ENCODE measurements at regions not wholly inside any gene's neighbourhood (a gene's known extent, or its start where the extent isn't known, plus 50 kb on each side); places are given as distances from the start of the nearest gene placed in this dataset.
"Not testable (repeated sequence)": the region's sequence is repeated elsewhere in the genome, so short reads cannot be mapped to it uniquely, and the experiment has no call there.

DNA sequence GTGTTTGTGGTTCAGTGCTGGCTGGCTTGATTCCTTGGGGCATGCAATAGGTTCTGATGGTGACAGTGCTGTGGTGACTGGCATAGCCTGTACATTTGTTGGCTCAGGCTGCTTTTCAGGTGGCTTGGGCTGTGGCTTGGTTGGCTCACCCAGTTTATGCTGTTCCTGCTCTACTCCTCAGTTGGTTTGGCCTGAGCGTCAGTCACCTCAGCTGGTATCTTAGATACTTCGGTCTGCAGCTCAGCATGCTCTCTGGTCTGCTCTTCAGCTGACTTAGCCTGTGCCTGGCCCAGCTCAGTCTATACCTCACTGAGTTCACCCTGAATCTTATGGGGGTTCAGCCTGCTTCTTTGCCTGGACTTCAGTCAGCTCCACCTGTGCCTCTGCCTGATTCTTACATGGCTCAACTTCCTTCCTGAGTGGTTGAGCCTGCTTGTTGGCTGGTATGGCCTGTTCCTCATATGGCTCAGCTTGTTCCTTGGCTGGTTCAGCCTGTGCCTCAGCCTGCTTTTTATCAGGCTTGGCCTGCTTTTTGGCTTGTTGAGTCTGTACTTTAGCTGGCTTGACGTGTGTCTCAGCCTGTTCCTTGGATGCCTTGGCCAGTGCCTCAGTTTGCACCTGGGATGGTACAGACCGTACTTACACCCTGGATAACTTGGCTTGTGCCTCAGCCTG lies 170.6 kb downstream of the MSN start:
- Mint-ChIP-seq H3K36me3 (ENCODE audit: insufficient read depth) (no peaks in the 10 kb centered on the region), H3K4me1 (ENCODE audit: low read depth) (no peaks in the 10 kb centered on the region), H3K27ac (no peak overlapping the region), H3K27me3 (no peaks in the 10 kb centered on the region), H3K9me3 (ENCODE audit: low read depth) (peaks cover 10% of the 10 kb centered on the region), H3K4me3 (ENCODE audit: low read depth) (no peak overlapping the region)
- DNase-seq (ENCODE audit: low spot score, unreplicated experiment), result no peak
- TF ChIP-seq, protein P1, sequence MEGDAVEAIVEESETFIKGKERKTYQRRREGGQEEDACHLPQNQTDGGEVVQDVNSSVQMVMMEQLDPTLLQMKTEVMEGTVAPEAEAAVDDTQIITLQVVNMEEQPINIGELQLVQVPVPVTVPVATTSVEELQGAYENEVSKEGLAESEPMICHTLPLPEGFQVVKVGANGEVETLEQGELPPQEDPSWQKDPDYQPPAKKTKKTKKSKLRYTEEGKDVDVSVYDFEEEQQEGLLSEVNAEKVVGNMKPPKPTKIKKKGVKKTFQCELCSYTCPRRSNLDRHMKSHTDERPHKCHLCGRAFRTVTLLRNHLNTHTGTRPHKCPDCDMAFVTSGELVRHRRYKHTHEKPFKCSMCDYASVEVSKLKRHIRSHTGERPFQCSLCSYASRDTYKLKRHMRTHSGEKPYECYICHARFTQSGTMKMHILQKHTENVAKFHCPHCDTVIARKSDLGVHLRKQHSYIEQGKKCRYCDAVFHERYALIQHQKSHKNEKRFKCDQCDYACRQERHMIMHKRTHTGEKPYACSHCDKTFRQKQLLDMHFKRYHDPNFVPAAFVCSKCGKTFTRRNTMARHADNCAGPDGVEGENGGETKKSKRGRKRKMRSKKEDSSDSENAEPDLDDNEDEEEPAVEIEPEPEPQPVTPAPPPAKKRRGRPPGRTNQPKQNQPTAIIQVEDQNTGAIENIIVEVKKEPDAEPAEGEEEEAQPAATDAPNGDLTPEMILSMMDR (IDR thresholded peaks at IDR 0.05; ENCODE audit: unreplicated experiment), result no peak

DNA sequence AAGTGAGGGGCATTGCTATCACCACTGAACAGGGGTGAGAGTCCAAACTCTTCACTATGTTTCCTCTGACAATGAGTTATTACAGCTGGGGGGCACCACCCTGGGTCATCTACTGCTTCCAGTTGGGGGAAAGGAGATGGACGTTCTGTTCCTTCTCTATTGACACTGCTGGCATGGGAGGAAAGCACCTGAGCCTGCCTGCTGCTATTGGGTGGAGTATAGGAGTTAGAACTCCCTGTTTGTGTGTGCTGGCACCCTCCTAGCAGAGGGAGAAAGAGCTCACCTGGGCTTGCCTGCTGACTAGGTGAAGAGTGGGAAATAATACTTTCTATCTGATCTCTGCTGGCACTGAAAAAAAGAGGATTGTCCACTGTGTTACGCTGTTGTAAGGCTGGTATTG lies 163.8 kb downstream of the MSN start:
- no peak overlapping the region for H3K27ac Mint-ChIP-seq
- DNase-seq (ENCODE audit: low spot score, unreplicated experiment), result no peak
- no peaks in the 10 kb centered on the region for H3K27me3 Mint-ChIP-seq
- no peaks in the 10 kb centered on the region for H3K4me1 Mint-ChIP-seq (ENCODE audit: low read depth)
- no peaks in the 10 kb centered on the region for H3K36me3 Mint-ChIP-seq (ENCODE audit: insufficient read depth)
- H3K4me3 Mint-ChIP-seq (ENCODE audit: low read depth), result no peak overlapping the region
- H3K9me3 Mint-ChIP-seq (ENCODE audit: low read depth), result peaks cover 12% of the 10 kb centered on the region
- TF ChIP-seq, protein P1 (IDR thresholded peaks at IDR 0.05; ENCODE audit: unreplicated experiment), result no peak

DNA sequence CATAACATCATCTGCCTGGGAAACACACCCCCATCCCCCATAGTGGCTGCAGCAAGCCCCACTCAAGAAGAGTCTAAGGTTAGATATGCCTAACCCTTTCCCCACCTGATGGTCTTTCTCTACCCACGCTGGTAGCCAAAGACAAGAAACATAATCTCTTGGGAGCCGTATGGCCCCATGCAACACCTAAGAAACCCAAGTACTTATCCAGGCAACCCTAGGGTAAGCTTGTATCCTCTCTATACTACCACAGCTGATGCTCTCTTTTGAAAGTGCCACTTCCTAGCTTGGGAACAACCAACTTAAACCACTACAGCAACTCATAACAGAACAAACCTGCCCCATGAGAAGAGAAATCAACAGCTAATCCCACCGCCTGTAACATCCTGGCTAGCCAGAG lies 161.1 kb downstream of the MSN start:
- H3K27ac Mint-ChIP-seq, result no peak overlapping the region
- H3K36me3 Mint-ChIP-seq (ENCODE audit: insufficient read depth), result no peaks in the 10 kb centered on the region
- DNase-seq (ENCODE audit: low spot score, unreplicated experiment), result no peak
- H3K4me1 Mint-ChIP-seq (ENCODE audit: low read depth), result no peaks in the 10 kb centered on the region
- peaks cover 18% of the 10 kb centered on the region for H3K9me3 Mint-ChIP-seq (ENCODE audit: low read depth)
- H3K27me3 Mint-ChIP-seq, result no peaks in the 10 kb centered on the region
- TF ChIP-seq, protein P1 (IDR thresholded peaks at IDR 0.05; ENCODE audit: unreplicated experiment), result no peak
- H3K4me3 Mint-ChIP-seq (ENCODE audit: low read depth), result no peak overlapping the region

DNA sequence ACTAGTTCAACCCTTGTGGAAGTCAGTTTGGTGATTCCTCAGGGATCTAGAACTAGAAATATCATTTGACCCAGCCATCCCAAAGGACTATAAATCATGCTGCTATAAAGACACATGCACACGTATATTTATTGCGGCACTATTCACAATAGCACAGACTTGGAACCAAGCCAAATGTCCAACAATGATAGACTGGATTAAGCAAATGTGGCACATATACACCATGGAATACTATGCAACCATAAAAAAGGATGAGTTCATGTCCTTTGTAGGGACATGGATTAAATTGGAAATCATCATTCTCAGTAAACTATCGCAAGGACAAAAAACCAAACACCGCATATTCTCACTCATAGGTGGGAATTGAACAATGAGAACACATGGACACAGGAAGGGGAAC lies 157.8 kb downstream of the MSN start:
- H3K27ac Mint-ChIP-seq; H3K4me1 Mint-ChIP-seq (ENCODE audit: low read depth); H3K36me3 Mint-ChIP-seq (ENCODE audit: insufficient read depth); H3K4me3 Mint-ChIP-seq (ENCODE audit: low read depth); H3K27me3 Mint-ChIP-seq; DNase-seq (ENCODE audit: low spot score, unreplicated experiment): not testable (repeated sequence)
- peaks cover 21% of the 10 kb centered on the region for H3K9me3 Mint-ChIP-seq (ENCODE audit: low read depth)

DNA sequence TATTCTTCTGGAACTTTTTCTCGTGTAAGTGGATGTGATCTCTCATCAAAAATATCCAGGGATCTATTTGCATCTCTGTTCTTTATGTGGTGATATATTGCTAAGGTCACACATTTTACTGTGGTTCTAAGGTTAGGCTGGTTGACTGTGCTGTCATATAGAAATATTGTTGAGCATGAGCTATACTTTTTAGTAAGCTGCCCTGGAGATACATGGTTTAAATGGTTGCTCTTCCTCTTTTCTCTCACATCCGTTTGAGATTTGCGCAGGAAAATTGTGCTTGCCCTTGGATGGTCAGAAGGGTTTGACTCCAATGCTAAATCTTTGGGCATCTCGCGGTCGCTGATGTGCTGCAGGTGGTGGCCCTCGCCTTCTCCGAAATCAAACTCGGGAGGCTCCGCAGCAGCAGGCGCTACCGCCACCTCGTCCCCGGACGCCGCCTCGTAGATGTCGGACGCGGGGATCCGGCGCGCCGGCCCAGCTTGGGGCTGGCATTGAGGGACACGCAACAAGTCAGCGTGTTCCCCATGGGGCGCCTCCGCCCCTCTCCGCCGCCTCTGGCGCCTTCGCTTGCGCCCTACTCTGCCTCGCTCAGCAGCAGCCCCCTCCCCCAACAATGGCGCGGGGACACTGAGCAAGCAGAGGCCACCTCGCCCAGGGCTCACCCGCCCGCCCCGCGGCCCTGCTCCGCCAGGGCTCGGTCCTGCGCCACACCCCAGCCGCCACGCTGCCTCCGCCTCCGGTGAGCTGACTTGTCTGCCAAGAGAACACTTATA lies 154.5 kb downstream of the MSN start:
- DNase-seq (ENCODE audit: low spot score, unreplicated experiment), result no peak
- H3K4me1 Mint-ChIP-seq (ENCODE audit: low read depth), result no peaks in the 10 kb centered on the region
- H3K27me3 Mint-ChIP-seq, result no peaks in the 10 kb centered on the region
- H3K4me3 Mint-ChIP-seq (ENCODE audit: low read depth), result no peak overlapping the region
- no peaks in the 10 kb centered on the region for H3K36me3 Mint-ChIP-seq (ENCODE audit: insufficient read depth)
- H3K9me3 Mint-ChIP-seq (ENCODE audit: low read depth), result peaks cover 23% of the 10 kb centered on the region
- no peak overlapping the region for H3K27ac Mint-ChIP-seq
- TF ChIP-seq, protein P1 (IDR thresholded peaks at IDR 0.05; ENCODE audit: unreplicated experiment), result no peak

DNA sequence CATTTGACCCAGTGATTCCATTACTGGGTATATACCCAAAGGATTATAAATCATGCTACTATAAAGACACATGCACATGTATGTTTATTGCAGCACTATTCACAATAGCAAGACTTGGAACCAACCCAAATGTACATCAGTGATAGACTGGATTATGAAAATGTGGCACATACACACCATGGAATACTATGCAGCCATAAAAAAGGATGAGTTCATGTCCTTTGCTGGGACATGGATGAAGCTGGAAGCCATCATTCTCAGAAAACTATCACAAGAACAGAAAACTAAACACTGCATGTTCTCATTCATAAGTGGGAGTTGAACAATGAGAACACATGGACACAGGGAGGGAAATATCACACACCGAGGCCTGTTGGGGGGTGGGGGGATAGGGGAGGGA lies 152.5 kb downstream of the MSN start:
- DNase-seq (ENCODE audit: low spot score, unreplicated experiment); H3K4me3 Mint-ChIP-seq (ENCODE audit: low read depth); H3K36me3 Mint-ChIP-seq (ENCODE audit: insufficient read depth); H3K27ac Mint-ChIP-seq; H3K27me3 Mint-ChIP-seq; H3K4me1 Mint-ChIP-seq (ENCODE audit: low read depth): not testable (repeated sequence)
- H3K9me3 Mint-ChIP-seq (ENCODE audit: low read depth), result peaks cover 22% of the 10 kb centered on the region
